Stimulated activated CD4-positive, alpha-beta T cell treated with anti-CD3 and anti-CD28 coated beads, Interleukin-1b, Interleukin-23, amount 100 ng/mL, for 4 hours (primary cell): ENCODE measurements at regions not wholly inside any gene's neighbourhood (a gene's known extent, or its start where the extent isn't known, plus 50 kb on each side); places are given as distances from the start of the nearest gene placed in this dataset.
"Not testable (repeated sequence)": the region's sequence is repeated elsewhere in the genome, so short reads cannot be mapped to it uniquely, and the experiment has no call there.

Experiments
- DNase-seq, 2 donors: peaks; one replicate each; pipeline ENCODE4 v3.0.0-alpha.2; 2020; ENCODE audit warnings: low read depth in 2 of 2

GRCh38 chr5:87105577-87105976 lies 162.1 kb upstream of the RASA1 start:
- no peak for DNase-seq

GRCh38 chr5:87109746-87110145 lies 157.9 kb upstream of the RASA1 start:
- no peak for DNase-seq

- DNase-seq, result no peak
Measured at GRCh38 chr5:87110721-87111120, 157.0 kb upstream of the RASA1 start.

- DNase-seq, result no peak
Measured at GRCh38 chr5:87113861-87114260, 153.8 kb upstream of the RASA1 start.

GRCh38 chr5:87114631-87115030 lies 153.1 kb upstream of the RASA1 start:
- DNase-seq, result no peak

- DNase-seq, result no peak
Measured at GRCh38 chr5:87115839-87116364, 151.8 kb upstream of the RASA1 start.

GRCh38 chr5:87116825-87117512 lies 150.7 kb upstream of the RASA1 start:
- no peak for DNase-seq

GRCh38 chr5:87119588-87119987 lies 148.1 kb upstream of the RASA1 start:
- DNase-seq, result no peak

- DNase-seq, result peak in 1 of 2 donors; percentile 18
Measured at GRCh38 chr5:87120518-87121303, 147.0 kb upstream of the RASA1 start.

GRCh38 chr5:87121304-87122150 lies 146.2 kb upstream of the RASA1 start:
- DNase-seq, result peak in 1 of 2 donors; percentile 37

- DNase-seq, result no peak
Measured at GRCh38 chr5:87122151-87122977, 145.3 kb upstream of the RASA1 start.

GRCh38 chr5:87125766-87126165 lies 141.9 kb upstream of the RASA1 start:
- no peak for DNase-seq

- DNase-seq, result no peak
Measured at GRCh38 chr5:87126869-87127268, 140.8 kb upstream of the RASA1 start.

GRCh38 chr5:87127426-87127825 lies 140.3 kb upstream of the RASA1 start:
- DNase-seq, result no peak

- DNase-seq, result no peak
Measured at GRCh38 chr5:87127956-87128687, 139.6 kb upstream of the RASA1 start.

GRCh38 chr5:87129046-87129445 lies 138.6 kb upstream of the RASA1 start:
- no peak for DNase-seq

GRCh38 chr5:87132696-87133095 lies 135.0 kb upstream of the RASA1 start:
- DNase-seq, result no peak

GRCh38 chr5:87134513-87134912 lies 133.2 kb upstream of the RASA1 start:
- DNase-seq, result not testable (repeated sequence)

GRCh38 chr5:87136096-87136495 lies 131.6 kb upstream of the RASA1 start:
- DNase-seq, result no peak

GRCh38 chr5:87136733-87137132 lies 130.9 kb upstream of the RASA1 start:
- no peak for DNase-seq

GRCh38 chr5:87137283-87137682 lies 130.4 kb upstream of the RASA1 start:
- no peak for DNase-seq
